ENCODE measurements at regions not wholly inside any gene's neighbourhood (a gene's known extent, or its start where the extent isn't known, plus 50 kb on each side); places are given as distances from the start of the nearest gene placed in this dataset.

DNA sequence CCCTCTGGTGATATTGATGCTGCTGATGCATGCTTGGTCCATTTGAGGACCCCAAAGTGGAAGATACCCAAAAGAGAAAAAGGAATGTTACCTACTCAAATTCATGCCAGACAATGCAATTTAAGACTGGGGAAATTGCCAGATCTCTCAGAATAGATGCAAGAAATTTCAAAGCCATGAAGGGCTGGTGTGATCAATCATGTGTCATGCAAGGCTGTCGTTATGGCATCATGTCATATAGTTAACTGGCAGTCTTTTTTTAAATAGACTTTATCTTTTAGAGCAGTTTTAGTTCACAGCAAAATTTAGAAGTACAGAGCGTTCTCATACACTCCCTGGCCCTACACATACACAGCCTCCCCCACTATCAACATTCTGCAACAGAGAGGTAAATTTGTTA, 53.1 kb upstream of the ABHD2 start:
- CTCF ChIA-PET (ENCODE audit: partially characterized antibody) = interaction anchor here (0.6 to 1.7 kb wide), 3 partner anchors 13 to 709 kb away, joined by 3 to 5 read pairs (median 4); no protein-coding TSS in a partner anchor
- H2BK120ac ChIP-seq (replicated peaks; ENCODE audit: low read depth, low read length) = no peak overlapping the region

More for the DNA sequence above, 53.1 kb upstream of the ABHD2 start:
- no peak overlapping the region for H3K56ac ChIP-seq (replicated peaks; ENCODE audit: insufficient read length, low read depth, low read length)
- FAIRE-seq (no peak), DNase-seq (ENCODE audit: low read depth in 1 of 2, low spot score in 2 of 2) (no peak)
- no peak overlapping the region for H3K4me3 ChIP-seq (ENCODE audit: extremely low read depth in 1 of 4, insufficient read depth in 2 of 4, low read depth in 3 of 4, low read length in 4 of 4)
- H3K9me3 ChIP-seq (ENCODE audit: insufficient read depth in 2 of 2, low read depth in 1 of 2, low read length in 1 of 2) = peaks cover 0 to 7% of the 10 kb centered on the region in 2 experiments; a peak in 1 of 4 replicates
- H3K79me1 ChIP-seq (ENCODE audit: low read depth, low read length) = no peaks in the 10 kb centered on the region
- H2BK5ac ChIP-seq (ENCODE audit: low read depth, low read length) = no peak overlapping the region
- H2AK5ac ChIP-seq (ENCODE audit: low read depth, low read length) = no peak overlapping the region
- no peak overlapping the region for H3K18ac ChIP-seq (ENCODE audit: extremely low read depth, low read length)
- no peak overlapping the region for H3K9ac ChIP-seq (replicated peaks in 1 of 4; ENCODE audit: extremely low read depth in 1 of 4, low read depth in 3 of 4, low read length in 3 of 4)
- POLR2A ChIA-PET (ENCODE audit: partially characterized antibody) = interaction anchor here (1.9 kb wide), 1 partner anchor 137 kb away, joined by 5 read pairs; no protein-coding TSS in a partner anchor
- no peak overlapping the region for H3K23ac ChIP-seq (ENCODE audit: insufficient read length)
- H3K14ac ChIP-seq (ENCODE audit: insufficient read length) = no peak overlapping the region
- no peak overlapping the region for H2BK12ac ChIP-seq (ENCODE audit: low read depth, low read length)
- no peak overlapping the region for H2BK20ac ChIP-seq (ENCODE audit: low read length)
- no peak overlapping the region for H3K4me2 ChIP-seq (ENCODE audit: insufficient read depth in 1 of 2, low read depth in 2 of 2, low read length in 2 of 2)
- 81% methylated on average over 2 of the region's 2 CpGs; no CpG with 5 or more reads in 1 of the 2 experiments for WGBS, 2 experiments (ENCODE audit: extremely low coverage in 1 of 2, insufficient coverage in 1 of 2, insufficient read length in 1 of 2, insufficient replicate concordance in 2 of 2, low coverage in 1 of 2, low lambda C conversion rate in 2 of 2, missing lambda C conversion rate in 1 of 2)
- H3K27me3 ChIP-seq (replicated peaks in 1 of 4; ENCODE audit: control insufficient read depth in 3 of 4, extremely low read depth in 1 of 4, insufficient read depth in 3 of 4, low read length in 3 of 4) = peaks cover 0 to 2% (median 0%) of the 10 kb centered on the region in 4 experiments; a peak in 1 of 7 replicates
- no peak overlapping the region for H4K5ac ChIP-seq (ENCODE audit: insufficient read length, low read depth, low read length)
- H2BK15ac ChIP-seq (ENCODE audit: low read length) = no peak overlapping the region
- H3K4me1 ChIP-seq (replicated peaks in 1 of 4; ENCODE audit: control insufficient read depth in 3 of 4, insufficient read depth in 4 of 4, low read length in 3 of 4) = no peaks in the 10 kb centered on the region
- H2AFZ ChIP-seq (ENCODE audit: low read length) = no peak overlapping the region
- TF ChIP-seq BACH1 (IDR thresholded peaks at IDR 0.05; ENCODE audit: low read length) = no peak
- TF ChIP-seq HDAC6 (IDR thresholded peaks at IDR 0.05; ENCODE audit: low read depth, low read length) = no peak
- TF ChIP-seq TEAD4 (IDR thresholded peaks at IDR 0.05; ENCODE audit: low read depth, low read length) = no peak
- TF ChIP-seq SP2 (IDR thresholded peaks at IDR 0.05; ENCODE audit: low read length) = no peak
- TF ChIP-seq EGR1 (IDR thresholded peaks at IDR 0.05; ENCODE audit: borderline replicate concordance, low read depth, low read length) = no peak
- TF ChIP-seq KDM5A (IDR thresholded peaks at IDR 0.05; ENCODE audit: low read length) = no peak
- TF ChIP-seq SP1 (IDR thresholded peaks at IDR 0.05; ENCODE audit: low read depth, low read length) = no peak
- no peak for TF ChIP-seq POLR2A (IDR thresholded peaks at IDR 0.05; ENCODE audit: control extremely low read depth in 1 of 2, low read depth in 2 of 2, low read length in 2 of 2)
- TF ChIP-seq, protein P1, sequence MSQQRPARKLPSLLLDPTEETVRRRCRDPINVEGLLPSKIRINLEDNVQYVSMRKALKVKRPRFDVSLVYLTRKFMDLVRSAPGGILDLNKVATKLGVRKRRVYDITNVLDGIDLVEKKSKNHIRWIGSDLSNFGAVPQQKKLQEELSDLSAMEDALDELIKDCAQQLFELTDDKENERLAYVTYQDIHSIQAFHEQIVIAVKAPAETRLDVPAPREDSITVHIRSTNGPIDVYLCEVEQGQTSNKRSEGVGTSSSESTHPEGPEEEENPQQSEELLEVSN (IDR thresholded peaks at IDR 0.05) = no peak
- H3K23me2 ChIP-seq (ENCODE audit: low read depth, low read length) = no peaks in the 10 kb centered on the region
- no peaks in the 10 kb centered on the region for H3K36me3 ChIP-seq (ENCODE audit: control insufficient read depth in 2 of 4, insufficient read depth in 4 of 4, low read length in 3 of 4)
- no peak overlapping the region for H3K27ac ChIP-seq (ENCODE audit: low read depth, low read length)
- H4K8ac ChIP-seq (ENCODE audit: extremely low read depth, insufficient read depth, low read length) = no peak overlapping the region
- no peak overlapping the region for H4K91ac ChIP-seq (replicated peaks; ENCODE audit: insufficient read length, low read length)
- H4K20me1 ChIP-seq (replicated peaks in 1 of 2; ENCODE audit: control insufficient read depth in 1 of 2, insufficient read depth in 2 of 2, low read length in 2 of 2) = no peaks in the 10 kb centered on the region
- no peaks in the 10 kb centered on the region for H3K79me2 ChIP-seq (ENCODE audit: control insufficient read depth in 1 of 2, insufficient read depth in 2 of 2, low read length in 2 of 2)
- no peak overlapping the region for H3K4ac ChIP-seq (replicated peaks; ENCODE audit: insufficient read length, low read depth, low read length)

Measured in H1 (cell line).